MM.1S (cell line): ENCODE measurements at regions not wholly inside any gene's neighbourhood (a gene's known extent, or its start where the extent isn't known, plus 50 kb on each side); places are given as distances from the start of the nearest gene placed in this dataset.

Source experiments
- CTCF ChIP-seq: fragments of 300-600 bp; sonication (generic); IDR thresholded peaks from 2 replicates; pipeline ENCODE4 v1.5.1; 2016; ENCODE audit warnings: antibody characterized with exemption, low read length, mixed read lengths
- EZH2 ChIP-seq: fragments of 300-600 bp; sonication (generic); optimal IDR thresholded peaks from 2 replicates; pipeline ENCODE3; 2017; ENCODE audit warnings: low read depth, mild to moderate bottlenecking, antibody characterized with exemption, low read length, mixed read lengths
- EZH2phosphoT487 ChIP-seq: fragments of 300-600 bp; sonication (generic); IDR thresholded peaks from 2 replicates; pipeline ENCODE4 v1.6.1; 2018; ENCODE audit warnings: antibody characterized with exemption, low read length

- no peak for TF ChIP-seq CTCF
- TF ChIP-seq EZH2 = no peak
- TF ChIP-seq EZH2phosphoT487 = no peak
Observed at GRCh38 chr5:7016999-7017747, 303.9 kb downstream of the TENT4A start.
